HG03558 (cell line): ENCODE measurements at regions not wholly inside any gene's neighbourhood (a gene's known extent, or its start where the extent isn't known, plus 50 kb on each side); places are given as distances from the start of the nearest gene placed in this dataset.
"Not testable (repeated sequence)": the region's sequence is repeated elsewhere in the genome, so short reads cannot be mapped to it uniquely, and the experiment has no call there.

Experiments used
- ATAC-seq: cut with Tn5 transposase; IDR thresholded peaks from one replicate; pipeline ENCODE4 v1.9.1; 2021; ENCODE audit warnings: moderate number of reproducible peaks; ENCODE audit not compliant: unreplicated experiment; ENCODE audit errors: extremely low read depth

- no peak for ATAC-seq
Measured at GRCh38 chr16:73973174-73973573, 323.4 kb upstream of the PSMD7 start.

- ATAC-seq: no peak
Measured at GRCh38 chr16:73966851-73967250, 329.8 kb upstream of the PSMD7 start.

- no peak for ATAC-seq
Measured at GRCh38 chr16:73965591-73965990, 331.0 kb upstream of the PSMD7 start.

- ATAC-seq: no peak
Measured at GRCh38 chr16:73956587-73957494, 339.8 kb upstream of the PSMD7 start.

GRCh38 chr16:73955702-73956101 lies 340.9 kb upstream of the PSMD7 start:
- ATAC-seq: no peak

GRCh38 chr16:73955255-73955654 lies 341.4 kb upstream of the PSMD7 start:
- no peak for ATAC-seq

GRCh38 chr16:73951481-73951880 lies 345.1 kb upstream of the PSMD7 start:
- ATAC-seq: no peak

GRCh38 chr16:73949574-73950320 lies 346.9 kb upstream of the PSMD7 start:
- ATAC-seq: no peak

GRCh38 chr16:73945631-73946030 lies 351.0 kb upstream of the PSMD7 start:
- no peak for ATAC-seq

GRCh38 chr16:73943184-73943583 lies 353.4 kb upstream of the PSMD7 start:
- not testable (repeated sequence) for ATAC-seq

- ATAC-seq: not testable (repeated sequence)
Measured at GRCh38 chr16:73940786-73941185, 355.8 kb upstream of the PSMD7 start.

GRCh38 chr16:73923951-73924350 lies 372.7 kb upstream of the PSMD7 start:
- no peak for ATAC-seq

- ATAC-seq: no peak
Measured at GRCh38 chr16:73921295-73921694, 375.3 kb upstream of the PSMD7 start.

- ATAC-seq: no peak
Measured at GRCh38 chr16:73916829-73917594, 379.6 kb upstream of the PSMD7 start.

GRCh38 chr16:73915935-73916334 lies 380.7 kb upstream of the PSMD7 start:
- no peak for ATAC-seq

- ATAC-seq: no peak
Measured at GRCh38 chr16:73915140-73915539, 381.5 kb upstream of the PSMD7 start.

- no peak for ATAC-seq
Measured at GRCh38 chr16:73912850-73913249, 383.8 kb upstream of the PSMD7 start.

- no peak for ATAC-seq
Measured at GRCh38 chr16:73912281-73912680, 384.3 kb upstream of the PSMD7 start.

- no peak for ATAC-seq
Measured at GRCh38 chr16:73909529-73910035, 387.0 kb upstream of the PSMD7 start.

GRCh38 chr16:73891129-73891542 lies 405.5 kb upstream of the PSMD7 start:
- ATAC-seq: no peak
